ENCODE measurements at regions not wholly inside any gene's neighbourhood (a gene's known extent, or its start where the extent isn't known, plus 50 kb on each side); places are given as distances from the start of the nearest gene placed in this dataset.

GRCh38 chr13:68051910-68052309, 821.8 kb upstream of the PCDH9 start:
- no peak for TF ChIP-seq CTCF (conservative IDR thresholded peaks at IDR 0.05 in 1 of 2, IDR thresholded peaks at IDR 0.05 in 1 of 2; ENCODE audit: low read depth in 1 of 2, low read length in 2 of 2)
- no peak for TF ChIP-seq EZH2 (IDR thresholded peaks at IDR 0.05; ENCODE audit: low read length, missing control alignments)

Measured in fibroblast of lung (primary cell).